ENCODE measurements at regions not wholly inside any gene's neighbourhood (a gene's known extent, or its start where the extent isn't known, plus 50 kb on each side); places are given as distances from the start of the nearest gene placed in this dataset.

GRCh38 chr2:15828576-15828975 is 111.8 kb upstream of the MYCN start:
- H3K79me2 ChIP-seq (ENCODE audit: low read length), result no peaks in the 10 kb centered on the region
- H3K4me3 ChIP-seq (ENCODE audit: low read length), result no peak overlapping the region
- no peak overlapping the region for H3K9ac ChIP-seq (ENCODE audit: low read length)
- no peaks in the 10 kb centered on the region for H3F3A ChIP-seq (ENCODE audit: insufficient read depth, low read length)
- TF ChIP-seq EZH2phosphoT487 (IDR thresholded peaks at IDR 0.05; ENCODE audit: low read length) (no peak), CTCF (IDR thresholded peaks at IDR 0.05; ENCODE audit: low read length) (no peak), EZH2 (optimal IDR thresholded peaks at IDR 0.05; ENCODE audit: low read depth, low read length) (no peak)
- DNase-seq, result no peak
- H3K27ac ChIP-seq (ENCODE audit: low read length), result no peak overlapping the region
- H3K4me1 ChIP-seq (ENCODE audit: low read length), result no peaks in the 10 kb centered on the region
- H3K36me3 ChIP-seq (replicated peaks; ENCODE audit: insufficient read depth, low read length), result no peaks in the 10 kb centered on the region
- H3K4me2 ChIP-seq (ENCODE audit: low read depth, low read length), result no peak overlapping the region
- H3K27me3 ChIP-seq (replicated peaks; ENCODE audit: insufficient read depth, low read length), result no peaks in the 10 kb centered on the region
- no peaks in the 10 kb centered on the region for H3K9me2 ChIP-seq (replicated peaks; ENCODE audit: insufficient read depth, low read length)
- H3K9me3 ChIP-seq (replicated peaks; ENCODE audit: insufficient read depth, low read length), result no peaks in the 10 kb centered on the region
- no peaks in the 10 kb centered on the region for H4K20me1 ChIP-seq (ENCODE audit: insufficient read depth, low read length)
- no peak overlapping the region for H2AFZ ChIP-seq (ENCODE audit: low read length)

- no peaks in the 10 kb centered on the region for H3K9me2 ChIP-seq (replicated peaks; ENCODE audit: insufficient read depth, low read length)
- H3K79me2 ChIP-seq (ENCODE audit: low read length), result no peaks in the 10 kb centered on the region
- H3K27ac ChIP-seq (ENCODE audit: low read length), result no peak overlapping the region
- no peaks in the 10 kb centered on the region for H3K9me3 ChIP-seq (replicated peaks; ENCODE audit: insufficient read depth, low read length)
- no peak overlapping the region for H3K9ac ChIP-seq (ENCODE audit: low read length)
- H2AFZ ChIP-seq (ENCODE audit: low read length), result no peak overlapping the region
- H3K36me3 ChIP-seq (replicated peaks; ENCODE audit: insufficient read depth, low read length), result no peaks in the 10 kb centered on the region
- no peak overlapping the region for H3K4me3 ChIP-seq (ENCODE audit: low read length)
- no peak for TF ChIP-seq EZH2phosphoT487 (IDR thresholded peaks at IDR 0.05; ENCODE audit: low read length)
- TF ChIP-seq CTCF (IDR thresholded peaks at IDR 0.05; ENCODE audit: low read length), result no peak
- TF ChIP-seq EZH2 (optimal IDR thresholded peaks at IDR 0.05; ENCODE audit: low read depth, low read length), result no peak
- no peaks in the 10 kb centered on the region for H3F3A ChIP-seq (ENCODE audit: insufficient read depth, low read length)
- no peaks in the 10 kb centered on the region for H3K4me1 ChIP-seq (ENCODE audit: low read length)
- H3K4me2 ChIP-seq (ENCODE audit: low read depth, low read length), result no peak overlapping the region
- H4K20me1 ChIP-seq (ENCODE audit: insufficient read depth, low read length), result no peaks in the 10 kb centered on the region
- no peak for DNase-seq
- H3K27me3 ChIP-seq (replicated peaks; ENCODE audit: insufficient read depth, low read length), result no peaks in the 10 kb centered on the region
Measured at GRCh38 chr2:15829091-15829801, 111.1 kb upstream of the MYCN start.

GRCh38 chr2:15829985-15830384 is 110.4 kb upstream of the MYCN start:
- H3K9me2 ChIP-seq (replicated peaks; ENCODE audit: insufficient read depth, low read length), result no peaks in the 10 kb centered on the region
- H3K4me2 ChIP-seq (ENCODE audit: low read depth, low read length), result no peak overlapping the region

More at GRCh38 chr2:15829985-15830384, 110.4 kb upstream of the MYCN start:
- H3K79me2 ChIP-seq (ENCODE audit: low read length), result no peaks in the 10 kb centered on the region
- H3K27ac ChIP-seq (ENCODE audit: low read length), result no peak overlapping the region
- DNase-seq, result no peak
- no peaks in the 10 kb centered on the region for H4K20me1 ChIP-seq (ENCODE audit: insufficient read depth, low read length)
- no peaks in the 10 kb centered on the region for H3K4me1 ChIP-seq (ENCODE audit: low read length)
- H3K27me3 ChIP-seq (replicated peaks; ENCODE audit: insufficient read depth, low read length), result no peaks in the 10 kb centered on the region
- no peak for TF ChIP-seq CTCF (IDR thresholded peaks at IDR 0.05; ENCODE audit: low read length)
- no peak for TF ChIP-seq EZH2phosphoT487 (IDR thresholded peaks at IDR 0.05; ENCODE audit: low read length)
- TF ChIP-seq EZH2 (optimal IDR thresholded peaks at IDR 0.05; ENCODE audit: low read depth, low read length), result no peak
- no peaks in the 10 kb centered on the region for H3K9me3 ChIP-seq (replicated peaks; ENCODE audit: insufficient read depth, low read length)
- no peaks in the 10 kb centered on the region for H3F3A ChIP-seq (ENCODE audit: insufficient read depth, low read length)
- no peak overlapping the region for H3K4me3 ChIP-seq (ENCODE audit: low read length)
- H2AFZ ChIP-seq (ENCODE audit: low read length), result no peak overlapping the region
- H3K9ac ChIP-seq (ENCODE audit: low read length), result no peak overlapping the region
- no peaks in the 10 kb centered on the region for H3K36me3 ChIP-seq (replicated peaks; ENCODE audit: insufficient read depth, low read length)
